ENCODE measurements at regions not wholly inside any gene's neighbourhood (a gene's known extent, or its start where the extent isn't known, plus 50 kb on each side); places are given as distances from the start of the nearest gene placed in this dataset.

- TF ChIP-seq CTCF (IDR thresholded peaks at IDR 0.05) (no peak), EZH2 (IDR thresholded peaks at IDR 0.05; ENCODE audit: borderline replicate concordance, insufficient read depth, low read depth, low read length, poor library complexity, severe bottlenecking) (no peak)
Measured at GRCh38 chr13:47178090-47178950, 281.5 kb upstream of the HTR2A start.

Data from B cell (primary cell).